ENCODE measurements at regions not wholly inside any gene's neighbourhood (a gene's known extent, or its start where the extent isn't known, plus 50 kb on each side); places are given as distances from the start of the nearest gene placed in this dataset.

- Histone ChIP-seq H3K4me1 (ENCODE audit: control insufficient read depth, extremely low read depth, insufficient read depth, low read length) (no peaks in the 10 kb centered on the region), H3K9ac (replicated peaks; ENCODE audit: extremely low read depth, insufficient read depth, low read length) (no peak overlapping the region), H3K27me3 (ENCODE audit: control insufficient read depth in 2 of 2, insufficient read depth in 2 of 2, low read length in 2 of 2) (no peaks in the 10 kb centered on the region), H3K79me2 (ENCODE audit: control insufficient read depth, insufficient read depth, low read length) (no peaks in the 10 kb centered on the region), H3K4me2 (ENCODE audit: insufficient read depth, low read length) (no peak overlapping the region), H3K4me3 (replicated peaks in 1 of 3; ENCODE audit: insufficient read depth in 1 of 3, low read depth in 1 of 3, low read length in 3 of 3) (no peak overlapping the region), H2AFZ (ENCODE audit: low read depth, low read length) (no peak overlapping the region), H3K36me3 (ENCODE audit: control insufficient read depth in 2 of 2, extremely low read depth in 1 of 2, insufficient read depth in 2 of 2, low read length in 2 of 2) (no peaks in the 10 kb centered on the region), H3K9me3 (replicated peaks; ENCODE audit: control insufficient read depth, insufficient read depth, low read length) (no peaks in the 10 kb centered on the region), H3K27ac (ENCODE audit: insufficient read depth, low read depth, low read length) (no peak overlapping the region), H4K20me1 (replicated peaks; ENCODE audit: control insufficient read depth, extremely low read depth, insufficient read depth, low read length) (no peaks in the 10 kb centered on the region), H3K9me1 (replicated peaks; ENCODE audit: control insufficient read depth, extremely low read depth, insufficient read depth, low read length) (no peaks in the 10 kb centered on the region)
- BruUV-seq (replicated peaks): no TSS peak
- ChIA-PET POLR2A (no interaction called here), CTCF (interaction anchor here (1.0 to 1.6 kb wide), 2 partner anchors 13 to 236 kb away, joined by 4 to 5 read pairs; no protein-coding TSS in a partner anchor)
- DNase-seq (ENCODE audit: low read depth, low spot score) (no peak), FAIRE-seq (no peak)
- dilution Hi-C loops (cut with MboI; ENCODE audit: extremely low pct_ligation_motif_present, low sequenced_read_pairs): no loop called here
- no peak for TF ChIP-seq EZH2 (IDR thresholded peaks at IDR 0.05; ENCODE audit: borderline replicate concordance, low read depth, low read length, severe bottlenecking)
- TF ChIP-seq POLR2AphosphoS5 (IDR thresholded peaks at IDR 0.05; ENCODE audit: insufficient read depth, low read depth, low read length): no peak
- TF ChIP-seq, protein P1, sequence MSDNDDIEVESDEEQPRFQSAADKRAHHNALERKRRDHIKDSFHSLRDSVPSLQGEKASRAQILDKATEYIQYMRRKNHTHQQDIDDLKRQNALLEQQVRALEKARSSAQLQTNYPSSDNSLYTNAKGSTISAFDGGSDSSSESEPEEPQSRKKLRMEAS (IDR thresholded peaks at IDR 0.05; ENCODE audit: insufficient read depth, insufficient read length): no peak
- TF ChIP-seq POLR2A (IDR thresholded peaks at IDR 0.05; ENCODE audit: low read depth, low read length): no peak
- intact Hi-C loops (cut with micrococcal nuclease): no loop called here
Measured at GRCh38 chr3:101989578-101990200, 140.4 kb downstream of the NFKBIZ start.

GRCh38 chr3:101992863-101993262 is 143.5 kb downstream of the NFKBIZ start:
- no peak for FAIRE-seq

More at GRCh38 chr3:101992863-101993262, 143.5 kb downstream of the NFKBIZ start:
- Histone ChIP-seq H3K27me3 (ENCODE audit: control insufficient read depth in 2 of 2, insufficient read depth in 2 of 2, low read length in 2 of 2) (no peaks in the 10 kb centered on the region), H3K4me1 (ENCODE audit: control insufficient read depth, extremely low read depth, insufficient read depth, low read length) (no peaks in the 10 kb centered on the region), H3K4me2 (ENCODE audit: insufficient read depth, low read length) (no peak overlapping the region), H3K9me3 (replicated peaks; ENCODE audit: control insufficient read depth, insufficient read depth, low read length) (no peaks in the 10 kb centered on the region), H3K9ac (replicated peaks; ENCODE audit: extremely low read depth, insufficient read depth, low read length) (no peak overlapping the region), H2AFZ (ENCODE audit: low read depth, low read length) (no peak overlapping the region), H3K79me2 (ENCODE audit: control insufficient read depth, insufficient read depth, low read length) (no peaks in the 10 kb centered on the region), H3K4me3 (replicated peaks in 1 of 3; ENCODE audit: insufficient read depth in 1 of 3, low read depth in 1 of 3, low read length in 3 of 3) (no peak overlapping the region), H4K20me1 (replicated peaks; ENCODE audit: control insufficient read depth, extremely low read depth, insufficient read depth, low read length) (no peaks in the 10 kb centered on the region), H3K36me3 (ENCODE audit: control insufficient read depth in 2 of 2, extremely low read depth in 1 of 2, insufficient read depth in 2 of 2, low read length in 2 of 2) (no peaks in the 10 kb centered on the region), H3K9me1 (replicated peaks; ENCODE audit: control insufficient read depth, extremely low read depth, insufficient read depth, low read length) (no peaks in the 10 kb centered on the region), H3K27ac (ENCODE audit: insufficient read depth, low read depth, low read length) (no peak overlapping the region)
- intact Hi-C loops (cut with micrococcal nuclease): no loop called here
- TF ChIP-seq, protein P1 (IDR thresholded peaks at IDR 0.05; ENCODE audit: insufficient read depth, insufficient read length): no peak
- no peak for TF ChIP-seq GATA2 (IDR thresholded peaks at IDR 0.05; ENCODE audit: insufficient read depth, insufficient read length, low read depth, low read length)
- CTCF ChIA-PET: interaction anchor here (1.0 to 1.3 kb wide), 3 partner anchors 16 to 236 kb away, joined by 3 to 4 read pairs (median 3); no protein-coding TSS in a partner anchor
- dilution Hi-C loops (cut with MboI; ENCODE audit: extremely low pct_ligation_motif_present, low sequenced_read_pairs): no loop called here
- POLR2A ChIA-PET: no interaction called here
- DNase-seq (ENCODE audit: low read depth, low spot score): no peak
- no TSS peak for BruUV-seq (replicated peaks)
